Kidney epithelial cell (primary cell): ENCODE measurements at regions not wholly inside any gene's neighbourhood (a gene's known extent, or its start where the extent isn't known, plus 50 kb on each side); places are given as distances from the start of the nearest gene placed in this dataset.

Experiments used
- DNase-seq: peaks from one replicate; pipeline ENCODE4 v3.0.0-alpha.2; 2010; ENCODE audit warnings: low read depth
- H3K27me3 ChIP-seq: 2 replicates; pipeline ENCODE4 v1.6.0; 2011; ENCODE audit warnings: low read length; ENCODE audit not compliant: control insufficient read depth, insufficient read depth
- H3K36me3 ChIP-seq: 2 replicates; pipeline ENCODE4 v1.5.1; 2011; ENCODE audit warnings: low read length; ENCODE audit not compliant: control insufficient read depth, insufficient read depth
- H3K4me3 ChIP-seq: 2 replicates; pipeline ENCODE4 v1.5.1; 2011; ENCODE audit warnings: low read depth, mild to moderate bottlenecking, control low read depth, low read length
- TF ChIP-seq, protein P1 (sequence below): IDR thresholded peaks from 2 replicates; pipeline ENCODE4 v1.5.1; 2011; ENCODE audit warnings: mild to moderate bottlenecking, moderate library complexity, low read length, control low read depth, inconsistent platforms; ENCODE audit not compliant: insufficient read depth, poor library complexity, severe bottlenecking

DNA sequence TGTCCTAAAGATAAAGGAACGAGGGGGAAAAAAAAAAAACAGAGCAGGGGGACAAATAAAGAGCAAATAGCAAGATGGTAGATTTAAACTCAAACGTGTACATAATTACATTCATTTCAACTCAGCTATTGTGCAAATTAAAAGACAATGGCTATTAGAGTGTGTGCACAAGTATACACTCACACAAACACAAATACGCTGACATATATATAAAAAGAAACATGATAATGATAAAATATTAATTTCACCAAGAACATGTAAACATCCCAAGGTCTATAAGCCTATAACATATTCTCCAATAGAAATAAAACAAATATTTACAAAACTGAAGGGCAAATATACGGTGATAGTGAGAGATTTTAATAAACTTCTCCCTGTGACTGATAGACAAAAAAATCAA lies 1354.9 kb upstream of the GJE1 start:
- Histone ChIP-seq H3K4me3 (no peak overlapping the region), H3K36me3 (no peaks in the 10 kb centered on the region), H3K27me3 (no peaks in the 10 kb centered on the region)
- TF ChIP-seq, protein P1, sequence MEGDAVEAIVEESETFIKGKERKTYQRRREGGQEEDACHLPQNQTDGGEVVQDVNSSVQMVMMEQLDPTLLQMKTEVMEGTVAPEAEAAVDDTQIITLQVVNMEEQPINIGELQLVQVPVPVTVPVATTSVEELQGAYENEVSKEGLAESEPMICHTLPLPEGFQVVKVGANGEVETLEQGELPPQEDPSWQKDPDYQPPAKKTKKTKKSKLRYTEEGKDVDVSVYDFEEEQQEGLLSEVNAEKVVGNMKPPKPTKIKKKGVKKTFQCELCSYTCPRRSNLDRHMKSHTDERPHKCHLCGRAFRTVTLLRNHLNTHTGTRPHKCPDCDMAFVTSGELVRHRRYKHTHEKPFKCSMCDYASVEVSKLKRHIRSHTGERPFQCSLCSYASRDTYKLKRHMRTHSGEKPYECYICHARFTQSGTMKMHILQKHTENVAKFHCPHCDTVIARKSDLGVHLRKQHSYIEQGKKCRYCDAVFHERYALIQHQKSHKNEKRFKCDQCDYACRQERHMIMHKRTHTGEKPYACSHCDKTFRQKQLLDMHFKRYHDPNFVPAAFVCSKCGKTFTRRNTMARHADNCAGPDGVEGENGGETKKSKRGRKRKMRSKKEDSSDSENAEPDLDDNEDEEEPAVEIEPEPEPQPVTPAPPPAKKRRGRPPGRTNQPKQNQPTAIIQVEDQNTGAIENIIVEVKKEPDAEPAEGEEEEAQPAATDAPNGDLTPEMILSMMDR: no peak
- no peak for DNase-seq

DNA sequence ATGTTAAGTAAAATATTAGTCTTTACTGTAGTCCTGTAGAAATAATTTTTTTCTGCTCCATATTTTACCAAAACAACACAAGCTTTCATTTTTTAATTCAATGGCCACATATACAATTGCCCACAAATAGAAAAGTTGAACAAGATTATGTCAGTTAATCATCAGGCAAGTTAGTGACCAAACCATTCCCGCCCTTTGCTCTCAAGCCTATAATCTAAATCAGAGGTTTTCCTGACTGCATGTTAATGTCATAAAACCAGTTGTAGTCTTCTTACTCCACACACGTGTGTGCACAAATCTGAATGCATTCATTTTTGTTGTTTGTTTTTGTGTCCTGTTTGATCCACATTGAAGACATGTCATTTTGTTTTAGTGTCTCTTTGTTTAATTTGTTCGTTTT lies 1357.7 kb upstream of the GJE1 start:
- H3K4me3 ChIP-seq: no peak overlapping the region
- TF ChIP-seq, protein P1: no peak
- no peaks in the 10 kb centered on the region for H3K27me3 ChIP-seq
- no peak for DNase-seq
- no peaks in the 10 kb centered on the region for H3K36me3 ChIP-seq

DNA sequence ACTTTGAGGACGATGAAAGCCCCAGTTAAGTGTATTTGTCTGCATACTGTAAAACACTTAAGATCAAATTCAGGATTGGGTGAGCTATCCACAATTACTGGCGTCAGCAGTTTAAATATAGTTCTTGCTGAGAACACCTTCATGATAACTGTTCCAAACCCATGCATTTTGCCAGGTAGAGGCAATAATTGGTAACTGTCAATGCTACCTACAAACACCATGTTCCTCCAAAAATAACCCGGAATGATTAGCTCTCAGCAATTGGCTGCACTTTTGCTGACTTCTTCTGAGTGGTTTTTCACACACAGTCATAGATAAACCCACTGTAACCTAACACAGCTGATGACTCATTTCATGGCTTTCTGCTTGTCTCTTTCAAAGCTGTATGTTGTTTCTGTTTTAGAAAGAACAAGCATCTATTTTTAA lies 1358.6 kb upstream of the GJE1 start:
- Histone ChIP-seq H3K4me3 (no peak overlapping the region), H3K36me3 (no peaks in the 10 kb centered on the region), H3K27me3 (no peaks in the 10 kb centered on the region)
- DNase-seq: peak; percentile 54
- TF ChIP-seq, protein P1: no peak

DNA sequence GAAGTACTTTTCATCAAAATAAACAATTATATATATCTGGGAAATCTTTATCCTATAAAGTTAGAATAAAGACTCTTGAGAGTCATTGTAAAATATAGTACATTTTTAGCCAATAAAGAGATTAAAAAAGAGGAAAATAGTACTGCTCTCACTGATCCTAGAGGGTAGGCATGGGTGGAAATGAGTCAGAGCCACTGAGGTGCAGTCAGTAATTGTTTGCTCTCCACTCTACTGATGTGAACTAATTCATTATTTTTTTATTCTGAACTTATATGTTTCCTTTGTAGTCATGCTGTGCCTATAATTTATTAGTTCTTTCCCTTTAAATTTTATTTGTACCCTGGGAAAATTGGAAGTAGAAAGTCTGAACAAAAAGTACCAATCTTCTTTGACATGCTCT lies 1359.4 kb upstream of the GJE1 start:
- no peak overlapping the region for H3K4me3 ChIP-seq
- no peaks in the 10 kb centered on the region for H3K27me3 ChIP-seq
- TF ChIP-seq, protein P1: no peak
- DNase-seq: peak; percentile 9
- H3K36me3 ChIP-seq: no peaks in the 10 kb centered on the region

DNA sequence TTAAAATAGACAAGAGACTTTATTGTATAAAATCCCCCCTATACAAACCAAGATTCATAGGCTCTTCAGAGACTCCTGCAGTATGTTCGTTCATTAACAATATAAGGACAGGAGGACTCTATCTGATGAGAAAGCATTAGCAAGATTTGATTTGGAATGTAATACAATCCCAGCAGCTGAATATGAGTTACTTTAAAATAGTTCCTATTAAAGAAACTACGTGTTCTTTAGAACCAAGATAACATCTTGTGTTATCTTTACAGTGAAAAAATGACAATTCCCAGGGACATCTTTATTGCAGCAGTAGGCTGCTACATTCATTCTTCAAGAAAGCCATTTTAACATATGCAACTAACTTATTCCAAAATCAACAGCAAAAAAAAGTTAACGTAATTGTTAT lies 1360.1 kb upstream of the GJE1 start:
- Histone ChIP-seq H3K27me3 (no peaks in the 10 kb centered on the region), H3K4me3 (no peak overlapping the region), H3K36me3 (no peaks in the 10 kb centered on the region)
- no peak for DNase-seq
- TF ChIP-seq, protein P1: no peak

DNA sequence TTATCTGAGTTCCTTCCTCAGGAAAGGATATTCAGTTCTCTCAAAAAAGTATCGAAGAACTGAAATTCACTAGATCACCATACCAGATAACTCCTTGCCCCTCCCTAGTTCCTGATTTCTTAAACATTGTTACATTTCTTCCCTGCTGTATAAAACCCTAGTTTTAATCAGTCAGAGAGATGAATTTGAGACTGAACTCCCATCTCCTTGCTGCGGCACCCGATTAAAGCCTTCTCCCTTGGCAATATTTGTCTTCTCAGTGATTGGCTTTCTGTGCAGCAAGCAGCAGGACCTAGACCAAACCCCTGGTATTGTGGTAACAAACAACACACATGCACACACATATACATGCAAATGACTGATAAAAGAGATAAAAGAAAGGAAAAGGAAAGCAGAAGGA lies 1364.6 kb upstream of the GJE1 start:
- no peak overlapping the region for H3K4me3 ChIP-seq
- TF ChIP-seq, protein P1: no peak
- DNase-seq: no peak
- no peaks in the 10 kb centered on the region for H3K27me3 ChIP-seq
- no peaks in the 10 kb centered on the region for H3K36me3 ChIP-seq
